Cardiac muscle cell (in vitro differentiated cells and primary cell): ENCODE measurements at regions not wholly inside any gene's neighbourhood (a gene's known extent, or its start where the extent isn't known, plus 50 kb on each side); places are given as distances from the start of the nearest gene placed in this dataset.

Experiments used
- DNase-seq, 2 donors: peaks; one replicate each; pipeline versions ENCODE4 v3.0.0 to v3.0.0-alpha.2; 2010 to 2017; ENCODE audit warnings: low read depth in 1 of 2, low spot score in 1 of 2
- H3K27ac ChIP-seq: fragments of 200-600 bp; sonication (generic); 2 replicates; pipeline ENCODE4 v1.5.1; 2016
- H3K27me3 ChIP-seq: fragments of 200-600 bp; sonication (generic); 2 replicates; pipeline ENCODE4 v1.6.0; 2016; ENCODE audit warnings: control low read depth
- H3K36me3 ChIP-seq: fragments of 200-600 bp; sonication (generic); 2 replicates; pipeline ENCODE4 v1.5.1; 2016; ENCODE audit warnings: control low read depth
- H3K4me1 ChIP-seq: fragments of 200-600 bp; sonication (generic); 2 replicates; pipeline ENCODE4 v1.8.1; 2017; ENCODE audit warnings: low read depth, mild to moderate bottlenecking, mixed run types
- H3K4me3 ChIP-seq: fragments of 200-600 bp; sonication (generic); 2 replicates; pipeline ENCODE4 v1.5.1; 2016; ENCODE audit warnings: mild to moderate bottlenecking
- H3K9me3 ChIP-seq: fragments of 200-600 bp; sonication (generic); 2 replicates; pipeline ENCODE4 v1.5.1; 2017; ENCODE audit warnings: low read depth, mild to moderate bottlenecking, control low read depth
- CTCF ChIP-seq: IDR thresholded peaks from 2 replicates; pipeline ENCODE4 v1.5.1; 2012; ENCODE audit warnings: low read depth, mild to moderate bottlenecking, low read length

GRCh38 chr2:48912110-48912509, 156.6 kb upstream of the LHCGR start:
- H3K36me3 ChIP-seq: no peaks in the 10 kb centered on the region
- no peaks in the 10 kb centered on the region for H3K9me3 ChIP-seq
- TF ChIP-seq CTCF: peak; percentile 32
- no peak overlapping the region for H3K4me3 ChIP-seq
- H3K27ac ChIP-seq: no peak overlapping the region
- H3K27me3 ChIP-seq: no peaks in the 10 kb centered on the region
- peak; percentile 12 to 44 for DNase-seq
- no peaks in the 10 kb centered on the region for H3K4me1 ChIP-seq

- no peak for DNase-seq
- no peak overlapping the region for H3K27ac ChIP-seq
- no peaks in the 10 kb centered on the region for H3K9me3 ChIP-seq
- H3K36me3 ChIP-seq: no peaks in the 10 kb centered on the region
- H3K4me1 ChIP-seq: no peaks in the 10 kb centered on the region
- H3K27me3 ChIP-seq: no peaks in the 10 kb centered on the region
- no peak for TF ChIP-seq CTCF
- H3K4me3 ChIP-seq: no peak overlapping the region
These were observed 155.4 kb upstream of the LHCGR start for GRCh38 chr2:48910961-48911360.

DNA sequence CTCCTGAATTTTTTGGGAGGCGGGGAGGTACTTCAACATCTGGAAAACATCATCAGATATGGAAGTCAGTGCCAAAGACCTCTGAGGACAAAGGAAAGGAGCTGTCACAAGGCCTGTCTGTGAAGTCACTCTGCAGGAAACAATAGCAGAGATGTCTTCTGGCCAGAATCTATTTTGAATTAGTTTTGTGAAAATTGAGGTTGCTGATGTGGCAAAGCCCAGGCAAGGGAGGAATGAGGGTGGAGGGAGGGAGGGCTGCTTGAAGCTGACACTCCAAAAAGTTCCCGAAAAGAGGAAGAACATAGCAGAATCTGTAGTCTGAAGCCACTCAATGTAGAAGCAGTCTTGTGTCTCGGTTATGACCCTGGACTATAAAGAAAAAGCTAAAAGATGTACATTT, 151.1 kb upstream of the LHCGR start:
- H3K4me1 ChIP-seq: no peaks in the 10 kb centered on the region
- no peaks in the 10 kb centered on the region for H3K36me3 ChIP-seq
- H3K27ac ChIP-seq: no peak overlapping the region
- H3K9me3 ChIP-seq: no peaks in the 10 kb centered on the region
- DNase-seq: peak in 1 of 2 donors; percentile 1
- H3K27me3 ChIP-seq: no peaks in the 10 kb centered on the region
- no peak overlapping the region for H3K4me3 ChIP-seq
- no peak for TF ChIP-seq CTCF

DNA sequence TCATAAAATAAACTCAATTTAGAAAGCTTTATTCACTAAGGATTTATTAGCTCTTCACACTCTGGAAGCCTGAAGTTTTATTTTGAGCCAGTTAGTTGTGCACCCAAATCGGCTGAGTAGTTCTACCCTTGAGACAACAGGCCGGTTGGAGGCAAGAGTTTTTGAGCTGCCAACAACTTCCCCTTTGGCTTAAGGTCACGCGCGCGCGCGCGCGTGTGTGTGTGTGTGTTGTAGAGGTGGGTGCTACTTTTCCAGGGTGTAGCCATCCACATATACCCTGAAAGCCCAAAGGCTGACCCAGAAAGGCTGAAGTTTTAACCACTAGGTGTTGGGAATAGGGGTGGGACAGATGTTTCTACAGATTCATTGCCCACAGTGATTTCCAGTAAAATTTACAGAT, 150.2 kb upstream of the LHCGR start:
- no peaks in the 10 kb centered on the region for H3K27me3 ChIP-seq
- DNase-seq: no peak
- TF ChIP-seq CTCF: no peak
- no peak overlapping the region for H3K4me3 ChIP-seq
- no peaks in the 10 kb centered on the region for H3K36me3 ChIP-seq
- no peak overlapping the region for H3K27ac ChIP-seq
- no peaks in the 10 kb centered on the region for H3K9me3 ChIP-seq
- no peaks in the 10 kb centered on the region for H3K4me1 ChIP-seq

- no peaks in the 10 kb centered on the region for H3K9me3 ChIP-seq
- no peak overlapping the region for H3K27ac ChIP-seq
- H3K4me1 ChIP-seq: no peaks in the 10 kb centered on the region
- no peaks in the 10 kb centered on the region for H3K36me3 ChIP-seq
- H3K27me3 ChIP-seq: no peaks in the 10 kb centered on the region
- DNase-seq: no peak
- H3K4me3 ChIP-seq: no peak overlapping the region
- TF ChIP-seq CTCF: no peak
These were observed 147.0 kb upstream of the LHCGR start for GRCh38 chr2:48902521-48902920.

GRCh38 chr2:48901416-48901815, 145.9 kb upstream of the LHCGR start:
- H3K27ac ChIP-seq: no peak overlapping the region
- H3K27me3 ChIP-seq: no peaks in the 10 kb centered on the region
- no peak for TF ChIP-seq CTCF
- no peaks in the 10 kb centered on the region for H3K9me3 ChIP-seq
- no peak for DNase-seq
- H3K4me3 ChIP-seq: no peak overlapping the region
- no peaks in the 10 kb centered on the region for H3K36me3 ChIP-seq
- H3K4me1 ChIP-seq: no peaks in the 10 kb centered on the region
